GM23338 (cell line): ENCODE measurements at regions not wholly inside any gene's neighbourhood (a gene's known extent, or its start where the extent isn't known, plus 50 kb on each side); places are given as distances from the start of the nearest gene placed in this dataset.

Experiments
- ATAC-seq: fragments of 200-7000 bp; cut with Tn5 transposase; 3 replicates; pipeline ENCODE4 v1.9.1; 2020
- DNase-seq: peaks from one replicate; pipeline ENCODE4 v3.0.0-alpha.2; 2015; ENCODE audit warnings: low spot score
- H2AFZ ChIP-seq: fragments of 200-600 bp; sonication (generic); 2 replicates; pipeline ENCODE4 v1.8.0; 2016; ENCODE audit warnings: antibody characterized with exemption, mild to moderate bottlenecking, moderate library complexity
- H3F3A ChIP-seq: fragments of 200-600 bp; sonication (generic); replicated peaks from 2 replicates; pipeline ENCODE4 v1.8.0; 2017; ENCODE audit warnings: antibody characterized with exemption, mixed run types, low read depth
- H3K27ac ChIP-seq: fragments of 200-600 bp; sonication (generic); 2 replicates; pipeline ENCODE4 v1.6.1; 2016; ENCODE audit warnings: low read depth
- H3K27me3 ChIP-seq: fragments of 200-600 bp; sonication (generic); 2 replicates; pipeline ENCODE4 v1.8.0; 2016; ENCODE audit warnings: mild to moderate bottlenecking, mixed run types, moderate library complexity; ENCODE audit not compliant: insufficient read depth
- H3K36me3 ChIP-seq: fragments of 200-600 bp; sonication (generic); 2 replicates; pipeline ENCODE4 v1.8.0; 2016; ENCODE audit warnings: mild to moderate bottlenecking; ENCODE audit not compliant: insufficient read depth
- H3K4me1 ChIP-seq: fragments of 200-600 bp; sonication (generic); 2 replicates; pipeline ENCODE4 v1.8.0; 2016; ENCODE audit warnings: mild to moderate bottlenecking, moderate library complexity; ENCODE audit not compliant: insufficient read depth
- H3K4me2 ChIP-seq: fragments of 200-600 bp; sonication (generic); 2 replicates; pipeline ENCODE4 v1.7.1; 2017; ENCODE audit warnings: mixed run types
- H3K4me3 ChIP-seq: fragments of 200-600 bp; sonication (generic); 2 replicates; pipeline ENCODE4 v1.6.1; 2016; ENCODE audit warnings: mixed run types
- H3K79me2 ChIP-seq: fragments of 200-600 bp; sonication (generic); replicated peaks from 2 replicates; pipeline ENCODE4 v1.8.0; 2017; ENCODE audit warnings: mild to moderate bottlenecking; ENCODE audit not compliant: insufficient read depth
- H3K9me2 ChIP-seq: fragments of 200-600 bp; sonication (generic); 2 replicates; pipeline ENCODE4 v1.8.0; 2017; ENCODE audit not compliant: insufficient read depth
- H4K20me1 ChIP-seq: fragments of 200-600 bp; sonication (generic); replicated peaks from 2 replicates; pipeline ENCODE4 v1.8.0; 2017; ENCODE audit warnings: mild to moderate bottlenecking; ENCODE audit not compliant: insufficient read depth
- H3K27ac Mint-ChIP-seq: 2 replicates; pipeline ENCODE4 v1.8.0; 2020; ENCODE audit warnings: inconsistent platforms, mild to moderate bottlenecking, moderate library complexity, mixed read lengths
- H3K27me3 Mint-ChIP-seq: 3 replicates; pipeline ENCODE4 v1.8.0; 2022; ENCODE audit warnings: low read depth, mild to moderate bottlenecking, moderate library complexity, mixed read lengths, inconsistent platforms; ENCODE audit not compliant: insufficient read depth, poor library complexity
- H3K36me3 Mint-ChIP-seq: 3 replicates; pipeline ENCODE4 v1.8.0; 2021; ENCODE audit warnings: low read depth, mild to moderate bottlenecking, inconsistent platforms, moderate library complexity, mixed read lengths
- H3K4me1 Mint-ChIP-seq: 3 replicates; pipeline ENCODE4 v1.8.0; 2020; ENCODE audit warnings: mild to moderate bottlenecking, inconsistent platforms, mixed read lengths
- H3K4me3 Mint-ChIP-seq: 3 replicates; pipeline ENCODE4 v1.8.0; 2021; ENCODE audit warnings: moderate library complexity, mild to moderate bottlenecking, inconsistent platforms, mixed read lengths
- H3K9me3 Mint-ChIP-seq: 3 replicates; pipeline ENCODE4 v1.8.0; 2020; ENCODE audit warnings: moderate library complexity, mild to moderate bottlenecking, inconsistent platforms, mixed read lengths
- CTCF ChIP-seq, 2 experiments: fragments of 200-600 bp in 1 of 2; sonication (generic) in 1 of 2; conservative IDR thresholded peaks; 2 replicates each; pipeline versions ENCODE4 v1.5.1 to v1.6.1; 2016 to 2017; ENCODE audit warnings: antibody characterized with exemption in 2 of 2, low read depth in 2 of 2, mild to moderate bottlenecking in 2 of 2, moderate library complexity in 1 of 2
- EZH2 ChIP-seq: fragments of 200-600 bp; sonication (generic); IDR thresholded peaks from one replicate; pipeline ENCODE4 v1.8.0; 2017; ENCODE audit warnings: antibody characterized with exemption, mild to moderate bottlenecking, low read depth; ENCODE audit not compliant: unreplicated experiment
- EZH2phosphoT487 ChIP-seq: fragments of 200-600 bp; sonication (generic); IDR thresholded peaks from one replicate; pipeline ENCODE4 v1.8.1; 2018; ENCODE audit warnings: antibody characterized with exemption; ENCODE audit not compliant: unreplicated experiment
- NANOG ChIP-seq: IDR thresholded peaks from 2 replicates; pipeline ENCODE4 v1.6.1; 2016; ENCODE audit warnings: antibody characterized with exemption, borderline replicate concordance
- POLR2AphosphoS5 ChIP-seq: IDR thresholded peaks from 2 replicates; pipeline ENCODE4 v1.6.1; 2016; ENCODE audit warnings: antibody characterized with exemption, low read depth
- REST ChIP-seq: IDR thresholded peaks from one replicate; pipeline ENCODE4 v1.6.1; 2018; ENCODE audit warnings: antibody characterized with exemption; ENCODE audit not compliant: unreplicated experiment
- STAT1 ChIP-seq: IDR thresholded peaks from one replicate; pipeline ENCODE4 v1.6.1; 2016; ENCODE audit warnings: antibody characterized with exemption; ENCODE audit not compliant: unreplicated experiment
- ZNF331 ChIP-seq: fragments of 250-450 bp; sonication (Bioruptor Pico); IDR thresholded peaks from 2 replicates; pipeline ENCODE4 v1.5.0; 2020; ENCODE audit warnings: low read depth, mild to moderate bottlenecking, moderate library complexity
- ZNF462 ChIP-seq: fragments of 250-450 bp; sonication (Bioruptor Pico); IDR thresholded peaks from 2 replicates; pipeline ENCODE4 v1.5.0; 2020; ENCODE audit warnings: mild to moderate bottlenecking, moderate library complexity
- TF ChIP-seq, protein P1 (sequence below): IDR thresholded peaks from 2 replicates; pipeline ENCODE4 v1.6.1; 2016; ENCODE audit warnings: antibody characterized with exemption

DNA sequence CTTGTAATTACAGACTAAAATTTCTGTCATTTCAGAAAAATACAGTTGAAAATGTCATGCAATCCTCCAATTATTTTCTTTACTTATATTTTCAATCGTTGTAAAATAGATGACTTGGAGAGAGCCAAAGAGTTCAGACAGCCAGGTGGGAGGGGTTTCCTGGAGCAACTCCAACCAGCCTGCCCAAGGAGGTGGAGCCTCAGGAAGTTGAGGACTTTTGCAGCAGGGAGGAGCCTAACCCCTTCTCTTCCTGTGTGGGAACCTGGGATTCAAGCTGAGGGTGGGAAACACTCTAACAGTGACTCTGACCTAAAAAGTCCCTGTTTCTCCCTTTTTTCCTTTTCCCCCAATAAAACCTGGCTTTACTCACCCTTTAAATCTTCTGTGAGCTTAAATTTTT is 72.2 kb upstream of the GABRG1 start:
- Histone ChIP-seq H3K36me3 (no peaks in the 10 kb centered on the region), H3K4me2 (no peak overlapping the region), H3F3A (no peaks in the 10 kb centered on the region), H4K20me1 (no peaks in the 10 kb centered on the region), H3K27me3 (no peaks in the 10 kb centered on the region), H3K27ac (no peak overlapping the region), H3K4me3 (no peak overlapping the region), H3K4me1 (no peaks in the 10 kb centered on the region), H3K79me2 (no peaks in the 10 kb centered on the region), H2AFZ (no peak overlapping the region), H3K9me2 (no peaks in the 10 kb centered on the region)
- Mint-ChIP-seq H3K27ac (no peak overlapping the region), H3K4me1 (no peaks in the 10 kb centered on the region), H3K36me3 (peaks cover 3% of the 10 kb centered on the region; the same call in 2 of the 3 replicates), H3K4me3 (no peak overlapping the region), H3K27me3 (peaks cover 1% of the 10 kb centered on the region), H3K9me3 (peaks cover 59% of the 10 kb centered on the region)
- TF ChIP-seq STAT1 (no peak), EZH2 (no peak), NANOG (no peak), EZH2phosphoT487 (no peak), ZNF331 (no peak), REST (no peak)
- peak; percentile 56 for DNase-seq
- peak; percentile 35; the same call in 2 of the 3 replicates for ATAC-seq

DNA sequence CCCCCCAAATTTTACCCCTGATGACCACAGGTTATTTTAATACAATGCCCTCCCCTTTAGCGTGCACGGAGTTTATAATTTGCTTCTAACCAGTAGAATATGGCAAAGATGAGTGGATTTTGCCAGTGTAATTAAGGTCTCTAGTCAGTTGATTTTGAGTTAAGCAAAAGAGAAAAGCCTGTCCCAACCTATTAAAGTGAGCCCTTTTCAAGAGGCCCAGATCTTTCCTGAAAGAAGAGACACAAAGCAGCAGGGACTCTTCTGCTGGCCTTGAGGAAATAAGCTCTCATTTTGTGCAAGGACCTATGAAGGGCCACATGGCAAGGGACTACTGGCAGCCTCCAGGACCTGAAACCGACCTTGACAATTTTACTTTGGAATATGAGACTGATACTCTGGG is 61.9 kb upstream of the GABRG1 start:
- 0 out of 2 replicates have a peak overlapping the region, but pooled peaks have one; percentile 18 for H2AFZ ChIP-seq
- H3K9me2 ChIP-seq: 0 out of 2 replicates have a peak, but pooled peaks cover 6% of the 10 kb centered on the region
- Mint-ChIP-seq H3K4me1 (no peaks in the 10 kb centered on the region; the same call in 2 of the 3 replicates), H3K27ac (no peak overlapping the region), H3K27me3 (peaks cover 2% of the 10 kb centered on the region), H3K36me3 (peaks cover 21% of the 10 kb centered on the region; the same call in 2 of the 3 replicates), H3K4me3 (no peak overlapping the region), H3K9me3 (peaks cover 84% of the 10 kb centered on the region)
- no peaks in the 10 kb centered on the region for H4K20me1 ChIP-seq
- ATAC-seq (no peak), DNase-seq (peak; percentile 4)
- H3K4me2 ChIP-seq: no peak overlapping the region
- no peaks in the 10 kb centered on the region for H3K27me3 ChIP-seq
- no peak overlapping the region for H3K27ac ChIP-seq
- H3K36me3 ChIP-seq: no peaks in the 10 kb centered on the region
- no peaks in the 10 kb centered on the region for H3K4me1 ChIP-seq
- H3F3A ChIP-seq: no peaks in the 10 kb centered on the region
- no peak overlapping the region for H3K4me3 ChIP-seq
- no peaks in the 10 kb centered on the region for H3K79me2 ChIP-seq
- TF ChIP-seq ZNF462 (CRISPR knock-in tag) (no peak), CTCF (conservative IDR thresholded peaks at IDR 0.05; ENCODE audit: low read depth in 2 of 2) (no peak), POLR2AphosphoS5 (no peak), EZH2phosphoT487 (no peak)
- TF ChIP-seq, protein P1, sequence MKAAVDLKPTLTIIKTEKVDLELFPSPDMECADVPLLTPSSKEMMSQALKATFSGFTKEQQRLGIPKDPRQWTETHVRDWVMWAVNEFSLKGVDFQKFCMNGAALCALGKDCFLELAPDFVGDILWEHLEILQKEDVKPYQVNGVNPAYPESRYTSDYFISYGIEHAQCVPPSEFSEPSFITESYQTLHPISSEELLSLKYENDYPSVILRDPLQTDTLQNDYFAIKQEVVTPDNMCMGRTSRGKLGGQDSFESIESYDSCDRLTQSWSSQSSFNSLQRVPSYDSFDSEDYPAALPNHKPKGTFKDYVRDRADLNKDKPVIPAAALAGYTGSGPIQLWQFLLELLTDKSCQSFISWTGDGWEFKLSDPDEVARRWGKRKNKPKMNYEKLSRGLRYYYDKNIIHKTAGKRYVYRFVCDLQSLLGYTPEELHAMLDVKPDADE: no peak
